SIG-M5 treated with dmso at 0.1 percent for 504 hours (cell line): ENCODE measurements at regions not wholly inside any gene's neighbourhood (a gene's known extent, or its start where the extent isn't known, plus 50 kb on each side); places are given as distances from the start of the nearest gene placed in this dataset.
"Not testable (repeated sequence)": the region's sequence is repeated elsewhere in the genome, so short reads cannot be mapped to it uniquely, and the experiment has no call there.

Experiments used
- DNase-seq: peaks from one replicate; lab custom pipeline; 2025; ENCODE audit not compliant: unreplicated experiment; lab: John Stamatoyannopoulos, UW

- peak; percentile 7 for DNase-seq
Measured at GRCh38 chr6:8181160-8181881, 79.0 kb upstream of the EEF1E1 start.

GRCh38 chr6:8180327-8181159 lies 78.2 kb upstream of the EEF1E1 start:
- no peak for DNase-seq

- DNase-seq, result no peak
Measured at GRCh38 chr6:8177721-8178120, 75.4 kb upstream of the EEF1E1 start.

- DNase-seq, result no peak
Measured at GRCh38 chr6:8175046-8175777, 72.9 kb upstream of the EEF1E1 start.

- no peak for DNase-seq
Measured at GRCh38 chr6:8174571-8174970, 72.2 kb upstream of the EEF1E1 start.

GRCh38 chr6:8172530-8172929 lies 70.2 kb upstream of the EEF1E1 start:
- DNase-seq, result no peak

- no peak for DNase-seq
Measured at GRCh38 chr6:8170754-8171153, 68.4 kb upstream of the EEF1E1 start.

- DNase-seq, result no peak
Measured at GRCh38 chr6:8170245-8170644, 67.9 kb upstream of the EEF1E1 start.

- no peak for DNase-seq
Measured at GRCh38 chr6:8166156-8166555, 63.8 kb upstream of the EEF1E1 start.

GRCh38 chr6:8165008-8165407 lies 62.7 kb upstream of the EEF1E1 start:
- DNase-seq, result not testable (repeated sequence)

GRCh38 chr6:8164281-8164680 lies 61.9 kb upstream of the EEF1E1 start:
- DNase-seq, result not testable (repeated sequence)

- DNase-seq, result no peak
Measured at GRCh38 chr6:8159966-8160365, 57.6 kb upstream of the EEF1E1 start.

GRCh38 chr6:8157839-8158238 lies 55.5 kb upstream of the EEF1E1 start:
- peak; percentile 26 for DNase-seq

- no peak for DNase-seq
Measured at GRCh38 chr6:8155259-8156012, 53.1 kb upstream of the EEF1E1 start.
